Body of pancreas (tissue), 4 donors: ENCODE measurements at regions not wholly inside any gene's neighbourhood (a gene's known extent, or its start where the extent isn't known, plus 50 kb on each side); places are given as distances from the start of the nearest gene placed in this dataset.

ENCODE experiments used
- ATAC-seq: fragments of 150-250 bp; one replicate; pipeline ENCODE4 v1.9.1; 2016
- DNase-seq, 4 donors: peaks; one replicate each; pipeline ENCODE4 v3.0.0-alpha.2; 2019
- H3K27ac ChIP-seq, 4 donors: fragments of 200-600 bp; sonication (generic); 1 replicate in 3 of 4; 2 replicates in 1 of 4; pipeline versions ENCODE4 v1.5.1 to v1.6.1; 2016 to 2019; ENCODE audit warnings: mild to moderate bottlenecking in 1 of 4, mixed read lengths in 1 of 4, moderate library complexity in 1 of 4
- H3K27me3 ChIP-seq, 2 donors: fragments of 200-600 bp; sonication (generic); one replicate each; pipeline ENCODE4 v1.6.0; 2016; ENCODE audit warnings: mild to moderate bottlenecking in 1 of 2
- H3K36me3 ChIP-seq, 2 donors: fragments of 200-600 bp; sonication (generic); replicated peaks in 1 of 2; 2 replicates each; pipeline ENCODE4 v1.5.1; 2016; ENCODE audit warnings: low read depth in 2 of 2; ENCODE audit not compliant: insufficient read depth in 1 of 2
- H3K4me1 ChIP-seq: fragments of 200-600 bp; sonication (generic); one replicate; pipeline ENCODE4 v1.6.0; 2016
- H3K4me3 ChIP-seq, 2 donors: fragments of 200-600 bp; sonication (generic); 1 replicate in 1 of 2; 2 replicates in 1 of 2; pipeline ENCODE4 v1.5.1; 2016 to 2019
- H3K9me3 ChIP-seq, 3 donors: fragments of 200-600 bp; sonication (generic); 1 replicate in 2 of 3; 2 replicates in 1 of 3; pipeline ENCODE4 v1.5.1; 2016
- CTCF ChIP-seq, 7 experiments: fragments of 450-650 bp in 4 of 7; fragments of 200-600 bp in 3 of 7; sonication (generic) in 3 of 7; IDR thresholded peaks; one replicate each; pipeline ENCODE4 v1.5.1; 2016 to 2019; ENCODE audit warnings: antibody characterized with exemption in 7 of 7
- POLR2A ChIP-seq, 3 donors: fragments of 450-650 bp; IDR thresholded peaks; one replicate each; pipeline ENCODE4 v1.6.1; 2016; ENCODE audit warnings: antibody characterized with exemption in 3 of 3, mild to moderate bottlenecking in 2 of 3
- WGBS, 2 donors: methylation state at CpG; one replicate each; pipeline ENCODE4 v1.1.5; 2017; 5-methylcytosine and 5-hydroxymethylcytosine counted together
- intact Hi-C: fragments of 100-400 bp; cut with DNase I; formaldehyde crosslinking; loops from one replicate; pipeline ENCODE4 v1.15.1; 2023

- Histone ChIP-seq H3K4me1 (no peaks in the 10 kb centered on the region), H3K27me3 (no peaks in the 10 kb centered on the region), H3K36me3 (no peaks in the 10 kb centered on the region), H3K4me3 (no peak overlapping the region), H3K27ac (no peak overlapping the region), H3K9me3 (no peaks in the 10 kb centered on the region)
- ATAC-seq: no peak
- TF ChIP-seq POLR2A (IDR thresholded peaks at IDR 0.05) (no peak), CTCF (IDR thresholded peaks at IDR 0.05) (no peak)
- DNase-seq: no peak
- intact Hi-C loops: loop anchor here (10.0 kb wide), 1 partner anchor 64 kb away; no protein-coding TSS in a partner anchor
- WGBS, 2 donors: 38 to 62% methylated on average over 10 to 18 of the region's 18 CpGs
These were observed 477.1 kb downstream of the BRD1 start for GRCh38 chr22:49350441-49351121.

- TF ChIP-seq CTCF (IDR thresholded peaks at IDR 0.05) (no peak), POLR2A (IDR thresholded peaks at IDR 0.05) (no peak)
- H3K27me3 ChIP-seq: no peaks in the 10 kb centered on the region
- ATAC-seq (no peak), DNase-seq (no peak)
- no peak overlapping the region for H3K27ac ChIP-seq
- H3K4me1 ChIP-seq: no peaks in the 10 kb centered on the region
- H3K4me3 ChIP-seq: no peak overlapping the region
- no peaks in the 10 kb centered on the region for H3K36me3 ChIP-seq
- intact Hi-C loops: loop anchor here (10.0 kb wide), 1 partner anchor 65 kb away; no protein-coding TSS in a partner anchor
- 40 to 45% methylated on average over 11 to 14 of the region's 14 CpGs for WGBS, 2 donors
- no peaks in the 10 kb centered on the region for H3K9me3 ChIP-seq
These were observed 477.8 kb downstream of the BRD1 start for GRCh38 chr22:49349841-49350381.

- DNase-seq: no peak
- H3K27me3 ChIP-seq: no peaks in the 10 kb centered on the region
- H3K36me3 ChIP-seq: no peaks in the 10 kb centered on the region
- intact Hi-C loops: no loop called here
- ATAC-seq: no peak
- no peak overlapping the region for H3K27ac ChIP-seq
- H3K9me3 ChIP-seq: no peaks in the 10 kb centered on the region
- no peaks in the 10 kb centered on the region for H3K4me1 ChIP-seq
- TF ChIP-seq POLR2A (IDR thresholded peaks at IDR 0.05): no peak
- no peak for TF ChIP-seq CTCF (IDR thresholded peaks at IDR 0.05)
- 70 to 75% methylated on average over 16 of the region's 18 CpGs for WGBS, 2 donors
- no peak overlapping the region for H3K4me3 ChIP-seq
These were observed 478.4 kb downstream of the BRD1 start for GRCh38 chr22:49349181-49349835.

- no peak overlapping the region for H3K27ac ChIP-seq
- ATAC-seq (no peak), DNase-seq (no peak)
- no peaks in the 10 kb centered on the region for H3K27me3 ChIP-seq
- no peak overlapping the region for H3K4me3 ChIP-seq
- intact Hi-C loops: no loop called here
- 56 to 58% methylated on average over 10 to 12 of the region's 12 CpGs for WGBS, 2 donors
- TF ChIP-seq CTCF (IDR thresholded peaks at IDR 0.05) (no peak), POLR2A (IDR thresholded peaks at IDR 0.05) (no peak)
- H3K9me3 ChIP-seq: no peaks in the 10 kb centered on the region
- H3K36me3 ChIP-seq: no peaks in the 10 kb centered on the region
- no peaks in the 10 kb centered on the region for H3K4me1 ChIP-seq
These were observed 479.0 kb downstream of the BRD1 start for GRCh38 chr22:49348631-49349030.
